A172 (cell line): ENCODE measurements at regions not wholly inside any gene's neighbourhood (a gene's known extent, or its start where the extent isn't known, plus 50 kb on each side); places are given as distances from the start of the nearest gene placed in this dataset.

Experiments used
- DNase-seq: peaks from one replicate; pipeline ENCODE4 v3.0.0-alpha.2; 2015; ENCODE audit warnings: low spot score

- DNase-seq = no peak
Measured at GRCh38 chr2:104140361-104140760, 713.6 kb upstream of the POU3F3 start.

- no peak for DNase-seq
Measured at GRCh38 chr2:104158191-104158590, 695.7 kb upstream of the POU3F3 start.

GRCh38 chr2:104163611-104164130, 690.2 kb upstream of the POU3F3 start:
- no peak for DNase-seq

DNA sequence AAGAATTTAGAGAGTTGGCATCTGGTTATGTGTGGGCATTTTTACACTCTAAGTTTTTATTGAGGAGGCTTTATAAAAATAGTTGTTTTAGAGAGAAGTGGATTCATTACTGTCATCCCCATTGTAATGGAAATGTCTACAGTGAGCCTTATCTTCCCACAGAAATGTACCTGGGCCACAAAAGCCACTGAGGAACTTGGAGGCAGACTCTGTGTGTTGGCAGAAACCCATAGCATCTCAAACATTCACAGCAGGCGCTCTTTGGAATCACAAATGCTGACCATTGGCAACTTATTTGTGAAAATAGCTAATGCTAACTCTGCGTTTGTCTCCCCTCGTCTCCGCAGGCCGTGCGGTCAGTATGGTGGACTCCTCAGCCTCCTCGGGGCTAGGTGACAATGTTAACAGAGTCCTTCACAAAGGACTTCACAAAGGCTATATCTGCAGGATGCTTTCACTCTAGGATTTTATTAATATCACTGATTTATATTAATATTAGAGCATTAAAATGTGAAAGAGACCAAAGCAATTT, 689.1 kb upstream of the POU3F3 start:
- DNase-seq = no peak

GRCh38 chr2:104177179-104177578, 676.7 kb upstream of the POU3F3 start:
- DNase-seq = no peak

GRCh38 chr2:104179644-104180043, 674.3 kb upstream of the POU3F3 start:
- no peak for DNase-seq

GRCh38 chr2:104200533-104201168, 653.3 kb upstream of the POU3F3 start:
- no peak for DNase-seq

GRCh38 chr2:104213758-104214157, 640.2 kb upstream of the POU3F3 start:
- no peak for DNase-seq

GRCh38 chr2:104215269-104216161, 638.4 kb upstream of the POU3F3 start:
- no peak for DNase-seq

- no peak for DNase-seq
Measured at GRCh38 chr2:104233591-104233990, 620.3 kb upstream of the POU3F3 start.

GRCh38 chr2:104236491-104236890, 617.4 kb upstream of the POU3F3 start:
- no peak for DNase-seq

DNA sequence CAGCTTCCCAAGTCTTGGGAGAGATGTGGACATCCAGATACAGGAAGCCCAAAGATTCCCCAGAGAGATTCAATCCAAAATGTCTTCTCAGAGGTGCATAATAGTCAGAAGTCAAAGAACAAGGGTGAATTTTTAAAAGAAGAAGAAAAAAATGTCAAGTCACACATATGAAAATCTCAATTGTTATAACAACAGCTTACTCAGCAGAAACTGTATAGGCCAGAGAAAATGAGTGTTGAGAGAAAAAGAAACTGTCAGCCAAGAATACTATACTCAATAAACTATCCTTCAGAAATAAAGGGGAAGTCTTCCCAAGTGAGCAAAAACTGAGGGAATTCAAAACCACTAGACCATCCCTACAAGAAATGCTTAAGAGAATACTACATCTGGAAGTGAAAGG, 612.9 kb upstream of the POU3F3 start:
- DNase-seq = no peak

DNA sequence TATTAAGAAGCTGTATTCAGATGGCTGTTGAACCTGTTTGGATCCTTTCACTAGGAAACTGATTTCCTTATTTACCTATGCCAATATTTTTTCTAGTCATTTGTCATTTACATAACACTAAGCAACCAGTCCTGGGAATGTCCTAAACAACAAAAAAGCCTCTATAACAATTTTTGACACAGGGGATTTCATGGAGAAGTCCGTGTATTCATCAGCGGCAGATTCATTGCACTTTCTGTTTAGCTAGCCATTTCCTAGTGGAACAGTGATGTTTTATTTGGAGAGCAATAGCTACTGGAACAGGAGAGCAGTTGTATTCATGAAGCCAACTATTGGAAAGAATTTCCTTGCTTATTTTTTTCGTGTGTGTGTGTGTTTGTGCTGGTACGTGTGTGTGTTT, 604.3 kb upstream of the POU3F3 start:
- DNase-seq = no peak

DNA sequence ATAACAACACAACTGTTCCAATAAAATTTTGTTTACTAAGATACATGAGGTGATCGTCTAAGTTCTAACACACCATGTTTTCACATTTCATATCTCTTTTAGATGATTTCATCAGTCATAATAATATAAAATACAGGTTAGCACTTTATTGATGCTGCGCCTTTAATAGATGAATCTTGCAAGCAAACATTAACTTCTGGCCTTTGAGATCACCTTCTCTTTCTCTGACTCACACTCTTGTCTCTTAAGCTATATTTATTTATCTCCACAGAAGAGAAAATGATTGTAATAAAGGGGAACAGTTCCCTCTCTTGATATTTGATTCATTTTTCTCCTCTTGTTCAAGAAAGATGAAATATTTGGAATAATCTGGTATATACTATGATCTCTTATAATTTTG, 603.3 kb upstream of the POU3F3 start:
- DNase-seq = no peak

- no peak for DNase-seq
Measured at GRCh38 chr2:104254017-104254416, 599.9 kb upstream of the POU3F3 start.

GRCh38 chr2:104262714-104263113, 591.2 kb upstream of the POU3F3 start:
- DNase-seq = no peak

GRCh38 chr2:104279646-104280045, 574.3 kb upstream of the POU3F3 start:
- DNase-seq = no peak

- no peak for DNase-seq
Measured at GRCh38 chr2:104280216-104280615, 573.7 kb upstream of the POU3F3 start.

DNA sequence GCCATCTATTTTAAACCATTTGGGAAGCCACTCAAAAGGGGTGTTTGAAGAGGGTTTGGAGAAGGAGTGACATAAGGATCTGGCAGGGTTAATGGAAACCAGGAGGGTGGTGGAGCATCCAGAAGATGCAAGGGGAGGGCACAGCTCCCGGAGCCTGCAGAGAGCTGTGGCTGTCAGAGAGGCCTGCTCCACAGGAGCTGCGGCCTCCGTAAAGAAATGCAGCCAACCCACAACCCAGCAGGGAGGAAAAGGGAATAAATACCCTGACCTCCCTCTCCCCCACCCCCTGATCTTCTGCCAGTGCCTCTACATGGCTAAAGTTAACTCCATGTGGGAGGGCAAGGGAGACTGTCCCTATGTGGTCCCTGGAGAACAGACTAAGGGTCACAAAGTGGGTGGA, 567.1 kb upstream of the POU3F3 start:
- DNase-seq = no peak

- DNase-seq = no peak
Measured at GRCh38 chr2:104289651-104290565, 564.0 kb upstream of the POU3F3 start.

- no peak for DNase-seq
Measured at GRCh38 chr2:104290566-104290891, 563.4 kb upstream of the POU3F3 start.

- no peak for DNase-seq
Measured at GRCh38 chr2:104312684-104313083, 541.2 kb upstream of the POU3F3 start.
